ENCODE measurements at regions not wholly inside any gene's neighbourhood (a gene's known extent, or its start where the extent isn't known, plus 50 kb on each side); places are given as distances from the start of the nearest gene placed in this dataset.

GRCh38 chr4:12555011-12555410 lies 929.1 kb downstream of the RAB28 start:
- TF ChIP-seq CTCF (IDR thresholded peaks at IDR 0.05; ENCODE audit: extremely low read depth, insufficient read depth, missing control alignments) = no peak
- in situ Hi-C loops (cut with MboI; ENCODE audit: low pct_unique_long_range_greater_than_20kb, low sequenced_read_pairs, unreplicated experiment) = no loop called here
- DNase-seq (ENCODE audit: low spot score) = no peak

GRCh38 chr4:12548678-12549077 lies 935.5 kb downstream of the RAB28 start:
- no peak for DNase-seq (ENCODE audit: low spot score)
- TF ChIP-seq CTCF (IDR thresholded peaks at IDR 0.05; ENCODE audit: extremely low read depth, insufficient read depth, missing control alignments) = no peak
- in situ Hi-C loops (cut with MboI; ENCODE audit: low pct_unique_long_range_greater_than_20kb, low sequenced_read_pairs, unreplicated experiment) = no loop called here

GRCh38 chr4:12545812-12546211 lies 938.3 kb downstream of the RAB28 start:
- in situ Hi-C loops (cut with MboI; ENCODE audit: low pct_unique_long_range_greater_than_20kb, low sequenced_read_pairs, unreplicated experiment) = no loop called here
- TF ChIP-seq CTCF (IDR thresholded peaks at IDR 0.05; ENCODE audit: extremely low read depth, insufficient read depth, missing control alignments) = no peak
- DNase-seq (ENCODE audit: low spot score) = no peak

- DNase-seq (ENCODE audit: low spot score) = no peak
- no peak for TF ChIP-seq CTCF (IDR thresholded peaks at IDR 0.05; ENCODE audit: extremely low read depth, insufficient read depth, missing control alignments)
- in situ Hi-C loops (cut with MboI; ENCODE audit: low pct_unique_long_range_greater_than_20kb, low sequenced_read_pairs, unreplicated experiment) = no loop called here
Measured at GRCh38 chr4:12538162-12538561, 946.0 kb downstream of the RAB28 start.

GRCh38 chr4:12534684-12535083 lies 949.5 kb downstream of the RAB28 start:
- in situ Hi-C loops (cut with MboI; ENCODE audit: low pct_unique_long_range_greater_than_20kb, low sequenced_read_pairs, unreplicated experiment) = no loop called here
- TF ChIP-seq CTCF (IDR thresholded peaks at IDR 0.05; ENCODE audit: extremely low read depth, insufficient read depth, missing control alignments) = no peak
- no peak for DNase-seq (ENCODE audit: low spot score)

GRCh38 chr4:12519426-12519825 lies 964.7 kb downstream of the RAB28 start:
- DNase-seq (ENCODE audit: low spot score) = no peak
- in situ Hi-C loops (cut with MboI; ENCODE audit: low pct_unique_long_range_greater_than_20kb, low sequenced_read_pairs, unreplicated experiment) = no loop called here
- TF ChIP-seq CTCF (IDR thresholded peaks at IDR 0.05; ENCODE audit: extremely low read depth, insufficient read depth, missing control alignments) = no peak

Data from GM13977 (cell line).